Ovary (tissue), 7 donors: ENCODE measurements at regions not wholly inside any gene's neighbourhood (a gene's known extent, or its start where the extent isn't known, plus 50 kb on each side); places are given as distances from the start of the nearest gene placed in this dataset.

Experiments used
- DNase-seq, 5 donors: peaks; one replicate each; pipeline ENCODE4 v3.0.0-alpha.2; 2019 to 2020
- H3K27ac ChIP-seq, 2 donors: fragments of 200-600 bp; one replicate each; pipeline versions ENCODE4 v1.5.1 to v1.8.0; 2019 to 2022
- H3K27me3 ChIP-seq: fragments of 200-600 bp; one replicate; pipeline ENCODE4 v1.8.0; 2022
- H3K36me3 ChIP-seq: fragments of 200-600 bp; sonication (generic); one replicate; pipeline ENCODE4 v1.5.1; 2019
- H3K4me1 ChIP-seq: one replicate; pipeline ENCODE4 v1.8.1; 2013; ENCODE audit warnings: mild to moderate bottlenecking, moderate library complexity; ENCODE audit not compliant: insufficient read depth
- H3K4me3 ChIP-seq: fragments of 200-600 bp; sonication (generic); one replicate; pipeline ENCODE4 v1.5.1; 2017
- H3K9me3 ChIP-seq, 2 donors: fragments of 200-600 bp in 1 of 2; sonication (generic) in 1 of 2; one replicate each; pipeline versions ENCODE4 v1.5.1 to v1.8.1; 2013 to 2019; ENCODE audit warnings: mild to moderate bottlenecking in 1 of 2, moderate library complexity in 1 of 2
- CTCF ChIP-seq, 3 donors: fragments of 450-650 bp in 2 of 3; fragments of 200-600 bp in 1 of 3; IDR thresholded peaks; one replicate each; pipeline versions ENCODE4 v1.5.1 to v1.8.0; 2016 to 2022; ENCODE audit warnings: antibody characterized with exemption in 3 of 3, mild to moderate bottlenecking in 1 of 3
- EP300 ChIP-seq: sonication (generic); formaldehyde crosslinking; IDR thresholded peaks from one replicate; pipeline ENCODE4 v1.6.1; 2017; ENCODE audit warnings: antibody characterized with exemption
- POLR2A ChIP-seq: fragments of 450-650 bp; IDR thresholded peaks from one replicate; pipeline ENCODE4 v1.6.1; 2017; ENCODE audit warnings: antibody characterized with exemption, mild to moderate bottlenecking, moderate library complexity
- WGBS, 3 donors: extraction: QIAGEN DNeasy Blood & Tissue Kit in 1 of 3; methylation state at CpG; one replicate each; pipeline versions ENCODE4 v1.1.5 to v1.1.7; 2013 to 2017; 5-methylcytosine and 5-hydroxymethylcytosine counted together
- intact Hi-C, 4 donors: fragments of 100-400 bp; cut with DNase I; formaldehyde crosslinking; loops; one replicate each; pipeline versions ENCODE4 v1.11.0 to v1.15.1; 2022 to 2023
- donor health status: DM: no; HTN: no; CAD: no; lungs with moderate emphysema.
- donor health status: DM: no; HTN: no; CAD: no.
- donor health status: Bipolar disorder and iron deficiency.
- donor health status: DM: no; HTN: no; CAD: no.
- donor health status: DM: yes; HTN: yes; CAD: no.

DNA sequence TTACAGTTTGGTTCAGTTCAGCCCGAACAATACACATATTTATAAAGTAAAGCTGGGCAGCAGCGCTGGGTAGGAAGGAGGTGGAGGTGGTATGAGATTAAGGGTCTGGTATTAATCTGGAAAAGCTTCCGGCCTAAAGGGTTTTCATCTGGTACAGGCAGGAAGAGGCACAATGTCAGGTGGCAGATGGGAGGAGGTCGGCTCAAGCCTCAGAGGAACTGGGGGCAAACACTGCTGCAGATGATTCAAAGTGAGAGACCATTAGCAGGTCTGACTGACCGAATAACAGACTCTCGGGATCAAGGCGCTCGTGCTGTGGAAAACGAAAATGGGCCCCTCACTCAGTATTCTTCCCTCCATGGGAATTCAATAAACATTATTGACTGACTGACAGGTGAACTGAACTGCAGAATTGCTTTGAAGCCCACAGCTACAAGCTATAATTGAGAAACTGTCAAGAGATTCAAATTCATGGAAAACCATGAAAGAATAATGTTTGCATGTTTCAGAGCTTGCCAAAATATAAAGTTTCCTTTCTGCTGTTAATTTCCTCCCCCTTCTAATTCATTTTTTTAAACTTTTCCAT lies 75.3 kb downstream of the TMEM167A start:
- intact Hi-C loops, result no loop called here
- DNase-seq, result no peak
- no peak overlapping the region for H3K4me3 ChIP-seq
- H3K9me3 ChIP-seq, result no peaks in the 10 kb centered on the region
- H3K27me3 ChIP-seq, result no peaks in the 10 kb centered on the region
- WGBS, 3 donors, result 89 to 92% (median 91%) methylated on average over 9 of the region's 9 CpGs
- H3K27ac ChIP-seq, result no peak overlapping the region
- TF ChIP-seq POLR2A, result no peak
- no peak for TF ChIP-seq CTCF (IDR thresholded peaks at IDR 0.05)
- no peak for TF ChIP-seq EP300
- H3K4me1 ChIP-seq, result no peaks in the 10 kb centered on the region
- no peaks in the 10 kb centered on the region for H3K36me3 ChIP-seq

DNA sequence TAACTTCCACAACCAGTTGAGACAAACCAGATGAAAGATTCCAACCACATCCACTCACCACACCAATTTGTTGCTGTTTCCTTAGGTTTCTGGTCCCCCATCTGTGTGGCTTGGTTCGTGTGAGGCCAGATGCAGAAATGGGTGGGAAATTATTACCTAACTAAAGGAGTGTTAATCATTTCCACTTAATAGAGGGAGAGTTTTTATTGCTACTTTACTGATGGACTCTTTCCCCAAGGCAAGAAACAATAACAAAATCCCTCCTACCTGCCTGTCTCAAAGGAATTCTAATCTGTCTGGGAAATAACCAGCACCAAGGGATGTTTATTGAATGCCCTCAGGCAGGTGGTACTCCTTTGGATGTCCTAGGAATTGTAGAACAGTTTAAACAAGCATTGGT lies 76.3 kb downstream of the TMEM167A start:
- H3K4me3 ChIP-seq, result no peak overlapping the region
- no peaks in the 10 kb centered on the region for H3K4me1 ChIP-seq
- no peak overlapping the region for H3K27ac ChIP-seq
- no peaks in the 10 kb centered on the region for H3K36me3 ChIP-seq
- no peak for DNase-seq
- WGBS, 3 donors, result 58 to 81% (median 66%) methylated on average over 1 of the region's 1 CpG
- H3K9me3 ChIP-seq, result no peaks in the 10 kb centered on the region
- TF ChIP-seq EP300 (no peak), CTCF (IDR thresholded peaks at IDR 0.05) (no peak), POLR2A (no peak)
- no peaks in the 10 kb centered on the region for H3K27me3 ChIP-seq
- intact Hi-C loops, result no loop called here

- H3K4me1 ChIP-seq, result no peaks in the 10 kb centered on the region
- no peaks in the 10 kb centered on the region for H3K27me3 ChIP-seq
- no peak for DNase-seq
- H3K36me3 ChIP-seq, result no peaks in the 10 kb centered on the region
- intact Hi-C loops, result no loop called here
- 10 to 38% (median 12%) methylated on average over 2 of the region's 2 CpGs for WGBS, 3 donors
- no peak for TF ChIP-seq CTCF (IDR thresholded peaks at IDR 0.05)
- no peak for TF ChIP-seq POLR2A
- TF ChIP-seq EP300, result no peak
- H3K4me3 ChIP-seq, result no peak overlapping the region
- no peak overlapping the region for H3K27ac ChIP-seq
- no peaks in the 10 kb centered on the region for H3K9me3 ChIP-seq
These were observed 76.8 kb downstream of the TMEM167A start for GRCh38 chr5:83000428-83000827.

DNA sequence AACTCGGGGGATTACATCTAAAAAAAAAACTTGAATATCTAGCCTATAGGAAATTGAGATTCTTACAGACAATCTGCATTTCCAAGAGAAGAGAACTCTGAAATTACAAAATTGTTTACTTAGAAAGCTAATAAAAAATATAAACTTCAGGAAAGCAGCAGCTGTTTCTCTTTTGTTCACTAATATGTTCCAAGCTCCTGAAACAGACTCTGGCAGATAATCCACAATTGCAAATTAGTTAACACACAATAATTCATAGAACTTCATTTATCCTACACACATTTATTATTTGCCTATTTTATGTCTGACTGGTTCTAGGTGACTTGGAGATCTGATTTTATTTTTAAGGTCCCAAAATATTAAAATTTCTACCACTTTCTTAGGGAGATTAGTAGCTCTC lies 83.8 kb downstream of the TMEM167A start:
- no peak for TF ChIP-seq CTCF (IDR thresholded peaks at IDR 0.05)
- TF ChIP-seq POLR2A, result no peak
- no peak for TF ChIP-seq EP300
- H3K27ac ChIP-seq, result no peak overlapping the region
- H3K4me3 ChIP-seq, result no peak overlapping the region
- no peak for DNase-seq
- no peaks in the 10 kb centered on the region for H3K4me1 ChIP-seq
- intact Hi-C loops, result no loop called here
- no peaks in the 10 kb centered on the region for H3K27me3 ChIP-seq
- H3K36me3 ChIP-seq, result no peaks in the 10 kb centered on the region
- WGBS, 3 donors, result 19 to 40% (median 23%) methylated on average over 1 of the region's 1 CpG
- H3K9me3 ChIP-seq, result no peaks in the 10 kb centered on the region

- 63 to 71% (median 66%) methylated on average over 4 of the region's 4 CpGs for WGBS, 3 donors
- Histone ChIP-seq H3K4me1 (no peaks in the 10 kb centered on the region), H3K9me3 (no peaks in the 10 kb centered on the region), H3K27me3 (no peaks in the 10 kb centered on the region), H3K36me3 (no peaks in the 10 kb centered on the region), H3K4me3 (no peak overlapping the region), H3K27ac (no peak overlapping the region)
- TF ChIP-seq CTCF (IDR thresholded peaks at IDR 0.05) (no peak), EP300 (no peak), POLR2A (no peak)
- intact Hi-C loops, result no loop called here
- no peak for DNase-seq
These were observed 84.5 kb downstream of the TMEM167A start for GRCh38 chr5:82992646-82993045.
